ENCODE measurements at regions not wholly inside any gene's neighbourhood (a gene's known extent, or its start where the extent isn't known, plus 50 kb on each side); places are given as distances from the start of the nearest gene placed in this dataset.

DNA sequence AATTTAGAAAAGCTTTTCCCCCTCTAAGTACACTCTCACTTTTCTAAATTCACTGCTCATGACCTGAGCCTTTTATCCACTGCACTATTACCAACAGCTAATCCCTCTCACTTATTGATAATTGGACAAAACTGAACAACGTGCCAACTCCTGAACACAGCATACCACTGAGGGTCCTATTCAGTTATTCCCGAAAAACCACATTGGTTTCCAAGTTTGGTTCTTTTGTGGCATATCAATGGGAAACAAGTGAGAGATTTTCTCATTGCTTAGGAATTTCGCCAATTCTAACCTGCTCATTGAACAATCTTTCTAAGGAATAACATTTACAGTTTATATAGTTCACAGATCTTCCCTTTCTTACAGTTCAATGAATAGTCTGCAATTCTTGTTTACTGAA lies 977.4 kb downstream of the TMEM182 start:
- H3K9me2 ChIP-seq (replicated peaks; ENCODE audit: insufficient read depth): no peaks in the 10 kb centered on the region
- H4K20me1 ChIP-seq (ENCODE audit: insufficient read depth, poor library complexity, severe bottlenecking): no peaks in the 10 kb centered on the region
- H3K27me3 ChIP-seq: no peaks in the 10 kb centered on the region
- H3K27ac ChIP-seq: no peak overlapping the region
- H3K79me2 ChIP-seq: no peaks in the 10 kb centered on the region
- no peak overlapping the region for H3K4me2 ChIP-seq
- no peak overlapping the region for H3K4me3 ChIP-seq
- no peaks in the 10 kb centered on the region for H3K4me1 ChIP-seq (ENCODE audit: insufficient read depth)
- H2AFZ ChIP-seq: no peak overlapping the region
- 84% methylated on average over 3 of the region's 3 CpGs for WGBS (ENCODE audit: low lambda C conversion rate, missing lambda C conversion rate)
- no peaks in the 10 kb centered on the region for H3K36me3 ChIP-seq (replicated peaks; ENCODE audit: insufficient read depth, low read depth)
- H3K9me3 ChIP-seq (ENCODE audit: low read depth): no peaks in the 10 kb centered on the region
- DNase-seq (ENCODE audit: low spot score): no peak
- TF ChIP-seq, protein P1, sequence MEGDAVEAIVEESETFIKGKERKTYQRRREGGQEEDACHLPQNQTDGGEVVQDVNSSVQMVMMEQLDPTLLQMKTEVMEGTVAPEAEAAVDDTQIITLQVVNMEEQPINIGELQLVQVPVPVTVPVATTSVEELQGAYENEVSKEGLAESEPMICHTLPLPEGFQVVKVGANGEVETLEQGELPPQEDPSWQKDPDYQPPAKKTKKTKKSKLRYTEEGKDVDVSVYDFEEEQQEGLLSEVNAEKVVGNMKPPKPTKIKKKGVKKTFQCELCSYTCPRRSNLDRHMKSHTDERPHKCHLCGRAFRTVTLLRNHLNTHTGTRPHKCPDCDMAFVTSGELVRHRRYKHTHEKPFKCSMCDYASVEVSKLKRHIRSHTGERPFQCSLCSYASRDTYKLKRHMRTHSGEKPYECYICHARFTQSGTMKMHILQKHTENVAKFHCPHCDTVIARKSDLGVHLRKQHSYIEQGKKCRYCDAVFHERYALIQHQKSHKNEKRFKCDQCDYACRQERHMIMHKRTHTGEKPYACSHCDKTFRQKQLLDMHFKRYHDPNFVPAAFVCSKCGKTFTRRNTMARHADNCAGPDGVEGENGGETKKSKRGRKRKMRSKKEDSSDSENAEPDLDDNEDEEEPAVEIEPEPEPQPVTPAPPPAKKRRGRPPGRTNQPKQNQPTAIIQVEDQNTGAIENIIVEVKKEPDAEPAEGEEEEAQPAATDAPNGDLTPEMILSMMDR (IDR thresholded peaks at IDR 0.05; ENCODE audit: poor library complexity): no peak
- TF ChIP-seq EZH2phosphoT487 (IDR thresholded peaks at IDR 0.05; ENCODE audit: low read depth, severe bottlenecking, unreplicated experiment): no peak
- TF ChIP-seq EZH2 (IDR thresholded peaks at IDR 0.05; ENCODE audit: borderline replicate concordance): no peak

DNA sequence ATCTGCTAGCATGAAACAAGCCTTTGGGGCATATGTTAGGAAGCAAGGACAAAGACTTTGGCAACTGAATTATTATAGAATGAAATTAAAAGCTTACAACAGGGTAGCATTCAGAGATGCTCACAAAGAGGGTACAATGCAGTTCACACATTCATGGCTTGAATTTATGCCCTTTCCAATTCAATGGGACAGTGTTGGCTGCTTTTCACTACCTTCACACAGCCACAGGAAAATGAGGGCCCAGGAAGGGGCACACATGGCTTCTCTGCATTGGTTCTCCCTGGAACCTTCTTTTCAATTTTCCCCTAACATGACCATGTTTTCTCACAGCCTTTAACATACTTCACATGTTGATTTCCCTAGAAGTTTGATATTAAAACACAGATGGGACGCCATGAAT lies 978.1 kb downstream of the TMEM182 start:
- no peaks in the 10 kb centered on the region for H3K27me3 ChIP-seq
- 91% methylated on average over 1 of the region's 1 CpG for WGBS (ENCODE audit: low lambda C conversion rate, missing lambda C conversion rate)
- no peaks in the 10 kb centered on the region for H3K4me1 ChIP-seq (ENCODE audit: insufficient read depth)
- no peaks in the 10 kb centered on the region for H3K9me3 ChIP-seq (ENCODE audit: low read depth)
- H3K9me2 ChIP-seq (replicated peaks; ENCODE audit: insufficient read depth): no peaks in the 10 kb centered on the region
- H4K20me1 ChIP-seq (ENCODE audit: insufficient read depth, poor library complexity, severe bottlenecking): no peaks in the 10 kb centered on the region
- no peak overlapping the region for H3K4me3 ChIP-seq
- DNase-seq (ENCODE audit: low spot score): no peak
- H2AFZ ChIP-seq: no peak overlapping the region
- no peak overlapping the region for H3K27ac ChIP-seq
- H3K4me2 ChIP-seq: no peak overlapping the region
- TF ChIP-seq EZH2 (IDR thresholded peaks at IDR 0.05; ENCODE audit: borderline replicate concordance): no peak
- TF ChIP-seq EZH2phosphoT487 (IDR thresholded peaks at IDR 0.05; ENCODE audit: low read depth, severe bottlenecking, unreplicated experiment): no peak
- TF ChIP-seq, protein P1 (IDR thresholded peaks at IDR 0.05; ENCODE audit: poor library complexity): no peak
- H3K36me3 ChIP-seq (replicated peaks; ENCODE audit: insufficient read depth, low read depth): no peaks in the 10 kb centered on the region
- no peaks in the 10 kb centered on the region for H3K79me2 ChIP-seq

DNA sequence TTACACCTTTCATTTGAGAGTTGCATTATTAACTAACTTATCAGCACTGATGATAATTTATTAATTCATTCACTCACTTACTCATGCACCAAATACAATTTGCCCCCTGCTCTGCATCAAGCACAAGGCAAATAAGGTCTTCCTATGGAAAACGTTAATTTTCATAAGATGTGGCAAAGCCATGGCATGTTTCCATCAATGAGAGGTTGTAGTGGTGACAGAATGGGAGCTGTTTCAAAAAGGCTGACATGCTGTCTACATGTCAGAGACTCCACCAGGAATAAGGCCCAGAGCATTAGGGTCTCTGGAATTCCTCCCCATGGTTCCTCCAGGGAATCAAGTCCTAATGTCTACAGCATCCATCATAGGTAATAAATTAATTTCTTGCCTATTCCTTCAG lies 978.8 kb downstream of the TMEM182 start:
- Histone ChIP-seq H3K4me2 (no peak overlapping the region), H3K4me1 (ENCODE audit: insufficient read depth) (no peaks in the 10 kb centered on the region), H4K20me1 (ENCODE audit: insufficient read depth, poor library complexity, severe bottlenecking) (no peaks in the 10 kb centered on the region), H3K27me3 (no peaks in the 10 kb centered on the region), H3K79me2 (no peaks in the 10 kb centered on the region), H3K36me3 (replicated peaks; ENCODE audit: insufficient read depth, low read depth) (no peaks in the 10 kb centered on the region), H2AFZ (no peak overlapping the region), H3K4me3 (no peak overlapping the region), H3K9me3 (ENCODE audit: low read depth) (no peaks in the 10 kb centered on the region), H3K9me2 (replicated peaks; ENCODE audit: insufficient read depth) (no peaks in the 10 kb centered on the region), H3K27ac (no peak overlapping the region)
- TF ChIP-seq EZH2 (IDR thresholded peaks at IDR 0.05; ENCODE audit: borderline replicate concordance) (no peak), EZH2phosphoT487 (IDR thresholded peaks at IDR 0.05; ENCODE audit: low read depth, severe bottlenecking, unreplicated experiment) (no peak)
- TF ChIP-seq, protein P1 (IDR thresholded peaks at IDR 0.05; ENCODE audit: poor library complexity): no peak
- DNase-seq (ENCODE audit: low spot score): no peak
- 78% methylated on average over 1 of the region's 1 CpG for WGBS (ENCODE audit: low lambda C conversion rate, missing lambda C conversion rate)

DNA sequence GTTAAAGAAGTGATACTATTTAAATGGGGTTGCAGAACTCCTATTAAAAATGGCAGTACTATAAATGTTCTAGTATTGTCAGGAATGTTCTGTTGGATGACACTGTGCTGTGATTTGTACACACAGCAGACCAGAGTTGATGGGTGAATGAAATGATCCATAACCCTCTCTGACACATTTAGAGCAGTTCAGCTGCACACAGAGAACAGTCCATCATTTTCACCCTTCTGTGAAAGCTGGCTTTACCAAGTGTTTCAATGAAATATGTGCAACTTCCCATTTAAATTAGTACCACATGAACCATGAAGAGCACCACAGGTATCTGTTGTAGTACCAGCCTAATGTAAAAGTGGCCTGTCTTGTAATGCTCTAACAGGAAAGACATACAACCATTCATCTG lies 981.4 kb downstream of the TMEM182 start:
- Histone ChIP-seq H3K79me2 (no peaks in the 10 kb centered on the region), H3K9me3 (ENCODE audit: low read depth) (no peaks in the 10 kb centered on the region), H3K36me3 (replicated peaks; ENCODE audit: insufficient read depth, low read depth) (no peaks in the 10 kb centered on the region), H4K20me1 (ENCODE audit: insufficient read depth, poor library complexity, severe bottlenecking) (no peaks in the 10 kb centered on the region), H3K4me1 (ENCODE audit: insufficient read depth) (no peaks in the 10 kb centered on the region), H3K4me2 (no peak overlapping the region), H3K27me3 (no peaks in the 10 kb centered on the region), H3K9me2 (replicated peaks; ENCODE audit: insufficient read depth) (no peaks in the 10 kb centered on the region), H3K4me3 (no peak overlapping the region), H3K27ac (no peak overlapping the region), H2AFZ (no peak overlapping the region)
- no peak for TF ChIP-seq EZH2phosphoT487 (IDR thresholded peaks at IDR 0.05; ENCODE audit: low read depth, severe bottlenecking, unreplicated experiment)
- no peak for TF ChIP-seq EZH2 (IDR thresholded peaks at IDR 0.05; ENCODE audit: borderline replicate concordance)
- TF ChIP-seq, protein P1 (IDR thresholded peaks at IDR 0.05; ENCODE audit: poor library complexity): no peak
- DNase-seq (ENCODE audit: low spot score): no peak
